ENCODE measurements at regions not wholly inside any gene's neighbourhood (a gene's known extent, or its start where the extent isn't known, plus 50 kb on each side); places are given as distances from the start of the nearest gene placed in this dataset.

- no peak for DNase-seq (ENCODE audit: low read depth in 2 of 2, low spot score in 1 of 2)
Observed at GRCh38 chr9:89896806-89897340, 292.1 kb downstream of the GADD45G start.

DNA sequence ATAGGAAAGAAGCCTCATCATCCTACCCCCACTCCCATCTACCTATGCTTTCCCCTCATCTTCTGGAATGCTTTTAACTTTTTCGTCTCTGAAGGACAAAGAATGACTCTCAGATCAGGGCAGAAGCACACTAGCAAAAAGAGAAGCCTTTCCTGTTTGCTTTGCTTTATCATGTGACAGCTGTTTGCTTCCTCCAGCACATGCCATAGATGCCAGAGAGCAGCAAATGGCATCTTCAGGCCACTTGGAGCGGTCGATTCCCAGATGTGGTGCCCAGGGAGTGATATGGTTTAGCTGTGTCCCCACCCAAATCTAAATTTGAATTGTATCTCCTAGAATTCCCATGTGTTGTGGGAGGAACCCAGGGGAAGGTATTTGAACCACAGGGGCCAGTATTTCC is 294.8 kb downstream of the GADD45G start:
- DNase-seq (ENCODE audit: low read depth in 2 of 2, low spot score in 1 of 2), result no peak

GRCh38 chr9:89901920-89902319 is 297.1 kb downstream of the GADD45G start:
- no peak for DNase-seq (ENCODE audit: low read depth in 2 of 2, low spot score in 1 of 2)

DNA sequence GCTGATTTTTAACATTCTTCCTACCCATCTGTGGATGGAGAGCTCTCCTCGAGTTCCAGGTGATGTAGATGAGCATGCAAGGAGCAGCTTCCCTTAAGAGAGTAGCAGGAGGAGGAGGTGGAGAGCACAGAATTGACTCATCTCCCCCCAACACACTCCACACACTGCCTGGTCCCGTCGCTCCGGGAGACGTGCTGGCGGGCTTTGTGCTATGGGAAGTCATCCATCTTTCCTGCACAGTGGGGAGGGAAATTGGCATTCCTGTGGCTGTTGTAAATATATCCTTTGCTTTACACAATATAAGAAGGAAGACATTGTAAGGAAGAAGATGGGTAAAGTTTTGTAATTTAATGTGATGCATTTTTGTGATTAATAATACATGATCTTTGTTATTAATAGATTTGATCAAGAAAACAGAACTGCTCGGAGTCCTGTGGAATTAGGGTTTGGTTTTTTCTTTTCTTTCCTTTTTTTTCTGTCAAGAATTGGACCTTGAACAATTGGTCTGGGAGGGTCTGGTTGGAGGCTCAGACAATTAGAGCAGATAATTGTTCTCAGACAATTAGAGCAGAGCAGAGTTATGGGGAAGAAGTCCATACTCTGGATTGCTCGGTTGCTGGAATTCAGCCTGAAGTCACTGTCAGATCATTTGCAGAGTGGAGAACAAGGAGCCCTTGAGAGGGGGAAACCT is 297.8 kb downstream of the GADD45G start:
- no peak for DNase-seq (ENCODE audit: low read depth in 2 of 2, low spot score in 1 of 2)

DNA sequence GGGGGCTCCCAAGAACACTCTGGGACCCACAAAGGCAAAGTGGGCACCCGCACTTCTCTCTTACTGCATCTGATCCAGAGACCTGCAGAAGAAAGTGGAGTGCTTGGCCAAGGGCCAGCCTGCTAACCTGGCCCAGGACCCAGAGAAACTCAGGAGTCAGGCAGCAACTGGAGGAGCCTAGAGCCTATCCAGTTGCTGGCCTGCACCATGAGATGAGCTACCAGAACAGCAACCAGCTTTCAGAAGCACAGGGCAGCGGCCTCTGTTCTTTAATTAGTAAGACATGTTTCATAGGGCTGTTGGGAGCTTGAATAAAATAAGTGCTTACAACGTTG is 298.3 kb downstream of the GADD45G start:
- no peak for DNase-seq (ENCODE audit: low read depth in 2 of 2, low spot score in 1 of 2)

DNA sequence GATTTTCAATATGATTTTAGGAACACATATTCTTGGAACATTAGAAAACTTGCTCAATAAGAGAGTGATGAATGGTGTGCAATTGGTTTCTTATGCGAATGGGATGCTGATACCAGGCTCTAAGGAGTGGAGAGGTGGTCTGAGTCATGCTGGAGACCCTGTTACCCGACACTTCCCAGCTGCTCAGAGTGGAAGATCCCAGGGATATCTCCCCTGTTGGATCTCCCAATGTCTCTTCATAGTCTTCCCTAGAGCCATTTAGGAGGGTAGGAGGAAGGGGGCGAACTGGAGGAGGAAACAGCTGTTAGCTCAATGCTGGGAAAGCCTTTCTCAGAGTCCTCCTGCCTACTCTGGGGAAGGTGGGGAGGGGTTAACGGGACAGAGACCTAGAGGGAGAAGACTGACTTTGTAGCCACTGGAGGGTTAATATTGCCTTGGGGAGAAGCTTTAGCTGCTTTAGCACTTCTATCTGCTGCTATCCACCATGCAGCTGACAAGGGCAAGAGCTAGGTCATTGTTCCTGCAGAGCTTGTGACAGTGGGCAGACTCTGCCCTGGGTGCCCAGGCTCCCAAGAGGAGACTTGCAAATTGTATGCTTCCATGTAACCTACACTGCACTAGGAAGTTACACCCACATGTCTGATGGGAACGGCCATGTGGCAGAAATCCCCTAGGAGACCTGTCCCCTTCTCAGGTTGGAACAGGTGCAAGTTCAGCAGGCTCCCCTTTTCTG is 301.0 kb downstream of the GADD45G start:
- DNase-seq (ENCODE audit: low read depth in 2 of 2, low spot score in 1 of 2), result no peak

GRCh38 chr9:89911721-89912604 is 307.2 kb downstream of the GADD45G start:
- DNase-seq (ENCODE audit: low read depth in 2 of 2, low spot score in 1 of 2), result no peak

- no peak for DNase-seq (ENCODE audit: low read depth in 2 of 2, low spot score in 1 of 2)
Observed at GRCh38 chr9:89912605-89912953, 307.8 kb downstream of the GADD45G start.

DNA sequence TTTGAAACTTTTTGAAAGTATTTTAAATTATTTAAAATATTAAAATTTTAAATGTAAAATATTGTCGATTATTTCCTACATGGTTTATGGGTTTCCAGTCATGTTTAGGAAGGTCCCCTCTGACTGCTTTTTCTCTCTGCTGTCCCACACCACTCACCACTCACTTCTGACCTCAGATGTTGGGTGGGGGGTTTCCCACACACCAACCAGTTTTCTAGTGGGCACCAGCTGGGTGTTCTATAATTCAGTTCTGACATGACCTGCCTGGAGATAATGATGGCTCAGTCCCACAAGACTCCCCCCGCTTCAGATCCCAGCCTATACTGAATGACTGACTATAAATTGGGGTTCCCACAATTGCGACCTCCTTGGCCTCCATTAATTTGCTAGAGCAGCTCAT is 310.4 kb downstream of the GADD45G start:
- DNase-seq (ENCODE audit: low read depth in 2 of 2, low spot score in 1 of 2), result no peak

GRCh38 chr9:89916001-89916597 is 311.3 kb downstream of the GADD45G start:
- no peak for DNase-seq (ENCODE audit: low read depth in 2 of 2, low spot score in 1 of 2)

DNA sequence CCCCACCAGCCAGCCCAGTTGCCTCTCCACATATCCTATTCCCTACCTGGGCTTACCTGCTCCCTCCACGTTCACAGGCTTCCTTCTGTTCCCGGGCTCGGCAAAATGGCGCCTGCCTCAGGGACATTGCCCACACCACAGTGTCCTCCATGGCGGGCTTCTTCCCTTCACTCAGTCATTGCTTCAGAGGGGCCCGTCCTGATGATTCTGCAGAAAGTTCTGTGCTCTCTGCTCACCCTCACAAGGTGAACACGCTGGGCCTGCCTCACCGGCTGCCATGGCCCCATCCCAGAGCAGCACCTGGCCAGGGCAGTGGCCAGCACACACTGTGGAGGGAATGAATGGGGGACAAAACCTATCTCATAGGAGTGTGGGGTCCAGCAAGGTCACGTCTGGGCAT is 313.0 kb downstream of the GADD45G start:
- DNase-seq (ENCODE audit: low read depth in 2 of 2, low spot score in 1 of 2), result no peak

GRCh38 chr9:89919171-89919681 is 314.4 kb downstream of the GADD45G start:
- DNase-seq (ENCODE audit: low read depth in 2 of 2, low spot score in 1 of 2), result no peak

DNA sequence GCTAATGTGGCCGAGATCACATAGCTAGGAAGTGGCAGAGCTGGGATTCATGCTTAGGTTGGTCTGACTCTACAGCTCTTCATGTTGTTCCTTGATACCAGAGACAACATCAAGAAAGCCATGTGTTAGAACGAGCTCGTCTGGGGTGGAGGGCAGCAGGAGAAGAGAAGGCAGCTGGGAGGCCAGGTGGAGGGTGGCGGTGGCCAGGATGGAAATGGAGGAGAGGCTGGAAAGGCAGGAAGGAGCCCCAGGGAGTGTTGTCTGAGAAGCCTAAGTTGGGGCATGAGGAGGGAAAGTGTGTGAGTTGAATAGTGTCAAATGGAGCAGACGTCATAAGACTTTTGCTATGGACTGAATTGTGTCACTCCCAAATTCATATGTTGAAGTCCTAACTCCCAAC is 315.3 kb downstream of the GADD45G start:
- DNase-seq (ENCODE audit: low read depth in 2 of 2, low spot score in 1 of 2), result no peak

DNA sequence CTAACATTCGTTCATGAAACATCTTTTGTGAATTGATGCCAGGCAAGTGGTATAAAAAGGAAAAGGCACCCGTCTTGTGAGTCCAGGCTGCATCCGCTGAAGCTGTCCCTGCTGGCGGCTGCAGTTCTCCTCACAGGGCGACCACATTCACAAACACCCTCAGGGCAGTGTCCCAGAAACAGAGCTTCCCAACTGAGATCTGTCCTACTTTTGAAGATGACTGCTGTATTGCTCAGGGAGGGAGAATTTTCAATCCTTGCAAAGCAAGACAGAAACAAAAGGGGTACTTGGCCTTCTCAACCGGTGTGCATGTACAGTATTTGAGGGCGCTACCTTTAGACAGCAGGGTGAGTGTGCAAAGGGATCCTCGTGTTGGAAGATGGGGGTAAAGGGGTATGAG is 316.1 kb downstream of the GADD45G start:
- no peak for DNase-seq (ENCODE audit: low read depth in 2 of 2, low spot score in 1 of 2)

GRCh38 chr9:89922099-89922498 is 317.3 kb downstream of the GADD45G start:
- DNase-seq (ENCODE audit: low read depth in 2 of 2, low spot score in 1 of 2), result no peak

- DNase-seq (ENCODE audit: low read depth in 2 of 2, low spot score in 1 of 2), result no peak
Observed at GRCh38 chr9:89923174-89923573, 318.4 kb downstream of the GADD45G start.

GRCh38 chr9:89923961-89924504 is 319.2 kb downstream of the GADD45G start:
- DNase-seq (ENCODE audit: low read depth in 2 of 2, low spot score in 1 of 2), result no peak

- no peak for DNase-seq (ENCODE audit: low read depth in 2 of 2, low spot score in 1 of 2)
Observed at GRCh38 chr9:89924611-89925010, 319.8 kb downstream of the GADD45G start.

GRCh38 chr9:89926167-89926566 is 321.4 kb downstream of the GADD45G start:
- no peak for DNase-seq (ENCODE audit: low read depth in 2 of 2, low spot score in 1 of 2)

DNA sequence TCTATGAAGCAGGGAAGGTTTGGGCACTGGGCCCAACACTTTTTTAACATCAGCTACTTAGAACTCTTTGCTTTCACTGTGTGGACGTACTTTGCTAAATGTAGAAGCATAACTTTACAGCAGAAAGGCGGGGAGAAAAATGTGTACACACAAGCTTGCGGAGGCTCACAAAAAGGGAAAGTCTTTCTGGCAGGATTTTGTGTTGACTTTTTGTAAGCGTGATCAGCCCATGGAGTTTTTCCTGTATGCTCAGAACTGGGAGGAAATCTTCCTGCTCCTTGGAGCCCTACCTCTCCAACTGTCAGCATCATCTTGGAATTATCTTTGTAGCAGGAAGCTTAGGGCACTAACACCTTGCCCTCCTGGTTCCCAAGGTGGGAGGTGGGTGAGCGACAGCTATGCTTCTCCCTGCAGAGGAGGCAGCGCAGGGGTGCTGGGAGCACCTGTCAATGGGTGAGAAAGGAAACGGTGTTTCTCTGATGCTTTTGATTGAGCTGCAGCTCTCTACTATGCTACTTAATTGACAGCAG is 321.9 kb downstream of the GADD45G start:
- DNase-seq (ENCODE audit: low read depth in 2 of 2, low spot score in 1 of 2), result no peak

DNA sequence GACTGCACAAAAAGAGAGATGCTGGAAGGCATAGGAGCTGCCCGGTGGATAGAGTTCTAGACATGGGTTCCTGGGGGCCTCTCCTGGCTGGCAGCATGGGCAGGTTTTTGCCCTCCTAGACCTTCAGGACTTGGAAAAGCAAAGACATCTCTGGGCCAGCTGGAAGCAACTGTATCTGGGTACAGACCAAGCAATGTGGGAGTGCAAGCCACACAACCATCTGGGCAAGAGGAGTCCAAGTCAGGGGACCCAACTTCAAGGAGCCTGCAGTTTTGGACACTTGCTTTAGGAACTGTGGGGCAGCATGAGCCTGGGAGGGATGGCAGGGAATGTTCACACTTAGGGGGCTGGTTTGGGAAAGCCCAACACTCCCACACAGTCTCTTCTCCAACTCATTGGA is 323.3 kb downstream of the GADD45G start:
- DNase-seq (ENCODE audit: low read depth in 2 of 2, low spot score in 1 of 2), result no peak

Data from stimulated activated CD8-positive, alpha-beta memory T cell treated with anti-CD3 and anti-CD28 coated beads, Interleukin-4, amount 100 ng/mL, for 1 hour (primary cell).